ENCODE measurements at regions not wholly inside any gene's neighbourhood (a gene's known extent, or its start where the extent isn't known, plus 50 kb on each side); places are given as distances from the start of the nearest gene placed in this dataset.

DNA sequence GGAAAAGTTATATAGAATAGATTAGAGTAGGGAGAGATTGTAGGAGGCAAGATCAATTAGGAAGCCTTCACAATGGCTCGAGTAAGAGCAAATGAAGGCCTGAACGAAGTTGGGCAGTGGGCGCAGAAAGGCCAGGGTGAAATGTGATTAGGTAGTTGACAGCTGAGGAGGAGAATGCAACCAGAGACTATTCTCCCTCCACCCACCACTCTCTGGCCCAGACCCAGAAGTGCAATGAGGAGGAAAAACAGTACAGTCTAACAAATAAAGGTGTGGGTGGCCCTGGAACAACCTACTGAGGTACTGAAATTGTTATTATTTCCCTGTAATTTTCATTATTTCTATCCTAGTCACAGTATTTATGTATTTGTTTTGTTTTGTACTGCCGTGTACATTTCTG, 176.7 kb downstream of the SLC39A8 start:
- TF ChIP-seq CTCF (conservative IDR thresholded peaks at IDR 0.05; ENCODE audit: low read depth, low read length): no peak
- no peak for TF ChIP-seq EZH2 (IDR thresholded peaks at IDR 0.05; ENCODE audit: low read length, unreplicated experiment)

All from PC-3 (cell line).